Naive thymus-derived CD4-positive, alpha-beta T cell (primary cell): ENCODE measurements at regions not wholly inside any gene's neighbourhood (a gene's known extent, or its start where the extent isn't known, plus 50 kb on each side); places are given as distances from the start of the nearest gene placed in this dataset.

ENCODE experiments used
- ATAC-seq: fragments of 150-1000 bp; cut with Tn5 transposase; 2 replicates; pipeline ENCODE4 v1.10.0; 2021; ENCODE audit warnings: mild to moderate bottlenecking, moderate library complexity
- CTCF ChIA-PET: fragments of 350-600 bp; sonication (Branson Sonifier 250); formaldehyde crosslinking; loops from one replicate; lab custom pipeline; 2021; ENCODE audit warnings: antibody characterized with exemption; lab: Charles Lee
- POLR2A ChIA-PET: fragments of 350-600 bp; sonication (Branson Sonifier 250); formaldehyde crosslinking; loops from one replicate; lab custom pipeline; 2021; ENCODE audit warnings: antibody characterized with exemption, inconsistent platforms; lab: Charles Lee
- DNase-seq, 9 donors: peaks; one replicate each; pipeline versions ENCODE4 v3.0.0 to v3.0.0-alpha.2; 2020 to 2022; ENCODE audit warnings: mixed read lengths in 1 of 9
- H3K27ac ChIP-seq: one replicate; pipeline ENCODE4 v1.7.0; 2013; ENCODE audit warnings: mild to moderate bottlenecking, low read depth, low read length, moderate library complexity
- H3K27me3 ChIP-seq, 2 donors: one replicate each; pipeline ENCODE4 v1.7.0; 2013; ENCODE audit warnings: low read length in 2 of 2, mild to moderate bottlenecking in 2 of 2, moderate library complexity in 2 of 2; ENCODE audit not compliant: control insufficient read depth in 2 of 2, insufficient read depth in 2 of 2
- H3K36me3 ChIP-seq, 3 experiments: 1 replicate in 2 of 3; 2 replicates in 1 of 3; pipeline ENCODE4 v1.7.0; 2013; ENCODE audit warnings: low read length in 3 of 3, mild to moderate bottlenecking in 3 of 3, moderate library complexity in 1 of 3; ENCODE audit not compliant: insufficient read depth in 3 of 3, control insufficient read depth in 2 of 3
- H3K4me1 ChIP-seq, 2 donors: one replicate each; pipeline ENCODE4 v1.7.0; 2013; ENCODE audit warnings: low read length in 2 of 2, mild to moderate bottlenecking in 2 of 2, moderate library complexity in 1 of 2; ENCODE audit not compliant: control insufficient read depth in 2 of 2, insufficient read depth in 2 of 2
- H3K4me3 ChIP-seq: 2 replicates; pipeline ENCODE4 v1.7.0; 2013; ENCODE audit warnings: mild to moderate bottlenecking, low read length
- H3K9me3 ChIP-seq, 3 experiments: 1 replicate in 2 of 3; 2 replicates in 1 of 3; pipeline ENCODE4 v1.7.0; 2013; ENCODE audit warnings: low read length in 3 of 3; ENCODE audit not compliant: control insufficient read depth in 2 of 3
- H3K27ac Mint-ChIP-seq, 9 donors: one replicate each; pipeline ENCODE4 v1.8.0; 2020 to 2022; ENCODE audit warnings: mixed read lengths in 9 of 9, mild to moderate bottlenecking in 8 of 9, moderate library complexity in 5 of 9, inconsistent platforms in 2 of 9
- H3K27me3 Mint-ChIP-seq, 5 donors: one replicate each; pipeline ENCODE4 v1.8.0; 2021 to 2022; ENCODE audit warnings: mixed read lengths in 5 of 5, mild to moderate bottlenecking in 1 of 5
- H3K36me3 Mint-ChIP-seq, 5 donors: one replicate each; pipeline ENCODE4 v1.8.0; 2020 to 2022; ENCODE audit warnings: mixed read lengths in 5 of 5, mild to moderate bottlenecking in 3 of 5, inconsistent platforms in 1 of 5
- H3K4me1 Mint-ChIP-seq, 7 donors: one replicate each; pipeline ENCODE4 v1.8.0; 2020 to 2022; ENCODE audit warnings: mixed read lengths in 7 of 7, mild to moderate bottlenecking in 3 of 7, inconsistent platforms in 1 of 7
- H3K4me3 Mint-ChIP-seq, 10 donors: one replicate each; pipeline ENCODE4 v1.8.0; 2020 to 2022; ENCODE audit warnings: mild to moderate bottlenecking in 10 of 10, mixed read lengths in 10 of 10, moderate library complexity in 6 of 10, inconsistent platforms in 2 of 10
- H3K9me3 Mint-ChIP-seq, 11 donors: one replicate each; pipeline ENCODE4 v1.8.0; 2020 to 2022; ENCODE audit warnings: mixed read lengths in 11 of 11, mild to moderate bottlenecking in 4 of 11, inconsistent platforms in 1 of 11, moderate library complexity in 1 of 11
- intact Hi-C, 2 donors: fragments of 100-400 bp; cut with micrococcal nuclease; formaldehyde crosslinking; loops; one replicate each; pipeline ENCODE4 v1.15.1; 2023

DNA sequence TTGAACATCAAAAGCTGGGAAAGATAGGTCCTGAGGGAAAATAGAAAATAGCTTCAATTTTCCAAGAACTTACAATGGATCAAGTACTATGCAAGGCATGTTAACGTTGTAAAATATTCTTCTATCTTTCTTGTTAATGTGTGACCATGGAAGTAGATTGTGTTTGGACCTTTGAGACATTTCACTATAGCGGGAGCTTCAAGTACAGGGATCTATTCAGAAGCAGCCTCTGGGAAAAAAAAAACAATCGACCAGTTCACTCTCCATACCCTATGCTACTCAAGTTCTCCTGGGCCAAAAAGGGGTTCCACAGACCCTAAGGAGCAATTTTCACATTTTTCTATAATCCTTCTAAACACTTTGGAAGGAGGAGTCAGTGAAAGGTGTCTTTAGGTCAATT lies 54.1 kb upstream of the ATP10B start:
- Mint-ChIP-seq H3K27me3 (peaks cover 0 to 42% (median 4%) of the 10 kb centered on the region in 5 donors), H3K4me3 (no peak overlapping the region), H3K27ac (no peak overlapping the region), H3K9me3 (peaks cover 0 to under 1% (median 0%) of the 10 kb centered on the region in 11 donors), H3K36me3 (no peaks in the 10 kb centered on the region), H3K4me1 (no peaks in the 10 kb centered on the region)
- Histone ChIP-seq H3K9me3 (no peaks in the 10 kb centered on the region), H3K4me3 (no peak overlapping the region), H3K27me3 (no peaks in the 10 kb centered on the region), H3K27ac (no peak overlapping the region), H3K36me3 (no peaks in the 10 kb centered on the region), H3K4me1 (no peaks in the 10 kb centered on the region)
- ATAC-seq (no peak), DNase-seq (no peak)
- intact Hi-C loops, result no loop called here
- ChIA-PET CTCF (no interaction called here), POLR2A (no interaction called here)

DNA sequence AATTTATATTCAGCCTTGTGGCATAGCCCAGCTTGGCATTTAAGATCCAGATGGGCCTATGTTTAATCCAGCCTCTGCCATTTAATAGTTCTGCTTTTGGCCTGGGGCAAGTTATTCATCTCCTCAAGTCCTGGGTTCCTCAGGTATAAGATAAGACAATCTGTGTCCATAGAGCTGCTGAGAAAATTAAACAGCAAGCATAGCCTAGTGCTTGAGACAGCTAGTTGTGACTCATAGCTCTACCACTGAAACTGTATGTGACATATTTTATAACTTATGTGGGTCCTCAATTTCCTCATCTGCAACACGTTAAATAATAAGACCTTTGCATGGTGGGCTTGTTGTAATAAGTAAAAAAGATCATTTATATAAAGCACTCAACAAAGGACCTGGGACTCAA lies 53.3 kb upstream of the ATP10B start:
- H3K9me3 Mint-ChIP-seq, result peaks cover 0 to 1% (median 0%) of the 10 kb centered on the region in 11 donors
- H3K36me3 Mint-ChIP-seq, result no peaks in the 10 kb centered on the region
- H3K36me3 ChIP-seq, result no peaks in the 10 kb centered on the region
- ChIA-PET CTCF (no interaction called here), POLR2A (no interaction called here)
- H3K27ac ChIP-seq, result no peak overlapping the region
- no peak overlapping the region for H3K27ac Mint-ChIP-seq
- no peaks in the 10 kb centered on the region for H3K4me1 ChIP-seq
- no peaks in the 10 kb centered on the region for H3K9me3 ChIP-seq
- ATAC-seq, result no peak
- no peak overlapping the region for H3K4me3 Mint-ChIP-seq
- intact Hi-C loops, result no loop called here
- no peaks in the 10 kb centered on the region for H3K4me1 Mint-ChIP-seq
- H3K4me3 ChIP-seq, result no peak overlapping the region
- no peak for DNase-seq
- H3K27me3 ChIP-seq, result no peaks in the 10 kb centered on the region
- peaks cover 0 to 40% (median 3%) of the 10 kb centered on the region in 5 donors for H3K27me3 Mint-ChIP-seq

- intact Hi-C loops, result no loop called here
- Histone ChIP-seq H3K4me1 (no peaks in the 10 kb centered on the region), H3K4me3 (no peak overlapping the region), H3K27me3 (no peaks in the 10 kb centered on the region), H3K9me3 (no peaks in the 10 kb centered on the region), H3K27ac (no peak overlapping the region), H3K36me3 (no peaks in the 10 kb centered on the region)
- Mint-ChIP-seq H3K27ac (no peak overlapping the region), H3K36me3 (no peaks in the 10 kb centered on the region), H3K9me3 (peaks cover 0 to 2% (median 0%) of the 10 kb centered on the region in 11 donors), H3K4me3 (no peak overlapping the region), H3K4me1 (no peaks in the 10 kb centered on the region), H3K27me3 (peaks cover 0 to 37% (median 3%) of the 10 kb centered on the region in 5 donors)
- DNase-seq (no peak), ATAC-seq (no peak)
- CTCF ChIA-PET, result interaction anchor here (0.6 kb wide), 1 partner anchor 1321 kb away, joined by 3 read pairs; no protein-coding TSS in a partner anchor
- POLR2A ChIA-PET, result no interaction called here
Measured at GRCh38 chr5:160904591-160904990, 52.6 kb upstream of the ATP10B start.

DNA sequence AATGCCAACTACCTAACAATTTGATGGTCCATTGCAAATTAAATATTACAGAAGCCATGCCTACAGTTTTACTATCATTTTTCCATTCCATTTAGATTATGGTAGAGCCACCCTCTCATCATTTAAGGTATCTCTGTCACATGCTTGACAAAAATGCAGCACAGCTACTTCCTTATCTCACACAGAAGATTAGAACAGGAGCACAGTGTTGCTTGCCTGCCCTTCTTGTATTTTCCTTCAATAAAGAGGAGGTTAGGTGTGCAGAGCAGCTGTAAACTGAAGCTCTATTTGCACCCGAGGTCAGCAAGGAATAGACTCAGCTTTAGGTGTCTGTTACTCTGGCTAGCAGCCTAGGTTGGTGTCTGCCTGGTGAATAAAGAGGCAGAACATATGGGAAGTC lies 51.5 kb upstream of the ATP10B start:
- ChIA-PET POLR2A (no interaction called here), CTCF (no interaction called here)
- Mint-ChIP-seq H3K9me3 (peaks cover 0 to 2% (median 0%) of the 10 kb centered on the region in 11 donors), H3K4me3 (no peak overlapping the region), H3K4me1 (no peaks in the 10 kb centered on the region), H3K36me3 (no peaks in the 10 kb centered on the region), H3K27ac (no peak overlapping the region), H3K27me3 (peaks cover 0 to 27% (median 0%) of the 10 kb centered on the region in 5 donors)
- ATAC-seq (no peak), DNase-seq (no peak)
- no peak overlapping the region for H3K4me3 ChIP-seq
- H3K9me3 ChIP-seq, result no peaks in the 10 kb centered on the region
- H3K27me3 ChIP-seq, result no peaks in the 10 kb centered on the region
- H3K36me3 ChIP-seq, result no peaks in the 10 kb centered on the region
- H3K27ac ChIP-seq, result no peak overlapping the region
- intact Hi-C loops, result no loop called here
- no peaks in the 10 kb centered on the region for H3K4me1 ChIP-seq

DNA sequence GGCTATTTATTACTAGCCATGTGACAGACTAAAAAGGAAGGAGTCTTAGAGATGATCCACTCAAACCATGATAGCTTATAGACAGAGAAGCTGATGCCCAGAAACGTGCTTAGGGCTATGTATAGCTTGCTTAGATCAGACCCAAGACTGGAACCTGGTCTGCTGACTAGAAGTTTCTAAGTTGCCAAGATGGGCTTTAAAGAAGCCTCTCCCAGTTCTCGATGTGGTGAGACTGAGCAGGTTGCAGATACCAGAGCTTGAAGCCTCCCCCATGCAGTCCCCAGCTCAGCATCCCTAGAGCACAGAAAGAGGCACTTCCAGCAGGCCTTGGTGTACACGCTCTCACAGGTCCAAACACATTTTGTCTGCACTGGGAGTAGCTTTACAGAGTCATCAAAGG lies 51.1 kb upstream of the ATP10B start:
- DNase-seq, result no peak
- ChIA-PET CTCF (no interaction called here), POLR2A (no interaction called here)
- Histone ChIP-seq H3K36me3 (no peaks in the 10 kb centered on the region), H3K27me3 (no peaks in the 10 kb centered on the region), H3K4me3 (no peak overlapping the region), H3K9me3 (no peaks in the 10 kb centered on the region), H3K4me1 (no peaks in the 10 kb centered on the region), H3K27ac (no peak overlapping the region)
- intact Hi-C loops, result no loop called here
- Mint-ChIP-seq H3K4me3 (no peak overlapping the region), H3K27me3 (peaks cover 0 to 23% (median 0%) of the 10 kb centered on the region in 5 donors), H3K36me3 (no peaks in the 10 kb centered on the region), H3K4me1 (no peaks in the 10 kb centered on the region), H3K27ac (no peak overlapping the region), H3K9me3 (peaks cover 0 to 2% (median 0%) of the 10 kb centered on the region in 11 donors)
- ATAC-seq, result no peak
